GM21367 (cell line): ENCODE measurements at regions not wholly inside any gene's neighbourhood (a gene's known extent, or its start where the extent isn't known, plus 50 kb on each side); places are given as distances from the start of the nearest gene placed in this dataset.

Source experiments
- ATAC-seq: cut with Tn5 transposase; IDR thresholded peaks from one replicate; pipeline ENCODE4 v1.9.1; 2021; ENCODE audit not compliant: unreplicated experiment

GRCh38 chr1:178973652-178974101 is 52.0 kb upstream of the FAM20B start:
- peak; percentile 39 for ATAC-seq
